ENCODE measurements at regions not wholly inside any gene's neighbourhood (a gene's known extent, or its start where the extent isn't known, plus 50 kb on each side); places are given as distances from the start of the nearest gene placed in this dataset.

DNA sequence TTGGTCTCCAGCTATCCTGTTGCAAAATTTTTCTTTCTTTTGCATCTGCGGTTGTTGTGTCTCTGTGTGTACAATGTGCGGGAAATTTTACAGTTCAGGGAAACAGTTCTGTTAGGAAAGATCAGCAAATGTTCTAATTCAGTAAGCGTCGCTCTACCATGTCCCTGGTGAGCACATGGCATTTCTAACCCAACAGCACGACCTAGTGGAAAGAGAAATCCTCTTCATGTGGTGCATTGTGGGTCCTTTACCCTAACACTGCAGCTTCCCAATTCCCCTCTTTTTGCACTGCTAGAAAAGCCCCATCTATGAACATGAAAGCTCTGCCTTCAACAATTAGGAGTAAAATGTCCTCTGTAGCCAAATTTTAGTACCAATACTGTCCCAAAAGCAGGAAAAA lies 974.2 kb upstream of the CDH9 start:
- WGBS: 90% methylated on average over 5 of the region's 5 CpGs
- no peaks in the 10 kb centered on the region for H3K27me3 ChIP-seq

GRCh38 chr5:28009576-28009975 lies 971.2 kb upstream of the CDH9 start:
- 52% methylated on average over 2 of the region's 2 CpGs for WGBS
- no peak for DNase-seq (ENCODE audit: low spot score in 2 of 2)
- no peak overlapping the region for H3K27ac ChIP-seq
- no peak overlapping the region for H3K4me3 ChIP-seq
- H3K27me3 ChIP-seq: no peaks in the 10 kb centered on the region
- H3K36me3 ChIP-seq: no peaks in the 10 kb centered on the region
- no peaks in the 10 kb centered on the region for H3K4me1 ChIP-seq
- peaks cover 18% of the 10 kb centered on the region for H3K9me3 ChIP-seq
- TF ChIP-seq POLR2A (IDR thresholded peaks at IDR 0.05): no peak
- no peak for TF ChIP-seq POLR2AphosphoS5 (IDR thresholded peaks at IDR 0.05)
- no peak for TF ChIP-seq CTCF (IDR thresholded peaks at IDR 0.05)
- TF ChIP-seq EP300 (IDR thresholded peaks at IDR 0.05): no peak

More for the DNA sequence above, 974.2 kb upstream of the CDH9 start:
- no peak overlapping the region for H3K27ac ChIP-seq
- DNase-seq (ENCODE audit: low spot score in 2 of 2): no peak
- no peaks in the 10 kb centered on the region for H3K4me1 ChIP-seq
- H3K36me3 ChIP-seq: no peaks in the 10 kb centered on the region
- peaks cover 18% of the 10 kb centered on the region for H3K9me3 ChIP-seq
- TF ChIP-seq CTCF (IDR thresholded peaks at IDR 0.05) (no peak), POLR2AphosphoS5 (IDR thresholded peaks at IDR 0.05) (no peak), POLR2A (IDR thresholded peaks at IDR 0.05) (no peak), EP300 (IDR thresholded peaks at IDR 0.05) (no peak)
- no peak overlapping the region for H3K4me3 ChIP-seq

- no peak overlapping the region for H3K4me3 ChIP-seq
- H3K9me3 ChIP-seq: no peaks in the 10 kb centered on the region
- no peaks in the 10 kb centered on the region for H3K27me3 ChIP-seq
- H3K36me3 ChIP-seq: no peaks in the 10 kb centered on the region
- TF ChIP-seq CTCF (IDR thresholded peaks at IDR 0.05) (no peak), POLR2A (IDR thresholded peaks at IDR 0.05) (no peak), POLR2AphosphoS5 (IDR thresholded peaks at IDR 0.05) (no peak), EP300 (IDR thresholded peaks at IDR 0.05) (no peak)
- 56% methylated on average over 1 of the region's 1 CpG for WGBS
- no peak overlapping the region for H3K27ac ChIP-seq
- no peak for DNase-seq (ENCODE audit: low spot score in 2 of 2)
- H3K4me1 ChIP-seq: no peaks in the 10 kb centered on the region
Observed at GRCh38 chr5:27996665-27997064, 958.3 kb upstream of the CDH9 start.

- H3K27me3 ChIP-seq: no peaks in the 10 kb centered on the region
- no peaks in the 10 kb centered on the region for H3K4me1 ChIP-seq
- TF ChIP-seq POLR2A (IDR thresholded peaks at IDR 0.05) (no peak), POLR2AphosphoS5 (IDR thresholded peaks at IDR 0.05) (no peak), EP300 (IDR thresholded peaks at IDR 0.05) (no peak), CTCF (IDR thresholded peaks at IDR 0.05) (no peak)
- 88% methylated on average over 5 of the region's 5 CpGs for WGBS
- no peak overlapping the region for H3K27ac ChIP-seq
- H3K36me3 ChIP-seq: no peaks in the 10 kb centered on the region
- DNase-seq (ENCODE audit: low spot score in 2 of 2): no peak
- no peak overlapping the region for H3K4me3 ChIP-seq
- no peaks in the 10 kb centered on the region for H3K9me3 ChIP-seq
Observed at GRCh38 chr5:27995867-27996266, 957.5 kb upstream of the CDH9 start.

- Histone ChIP-seq H3K4me1 (no peaks in the 10 kb centered on the region), H3K27me3 (no peaks in the 10 kb centered on the region), H3K9me3 (no peaks in the 10 kb centered on the region), H3K4me3 (no peak overlapping the region), H3K27ac (no peak overlapping the region), H3K36me3 (no peaks in the 10 kb centered on the region)
- no peak for DNase-seq (ENCODE audit: low spot score in 2 of 2)
- TF ChIP-seq POLR2AphosphoS5 (IDR thresholded peaks at IDR 0.05) (no peak), EP300 (IDR thresholded peaks at IDR 0.05) (no peak), POLR2A (IDR thresholded peaks at IDR 0.05) (no peak), CTCF (IDR thresholded peaks at IDR 0.05) (no peak)
Observed at GRCh38 chr5:27978322-27978721, 939.9 kb upstream of the CDH9 start.
